ENCODE measurements at regions not wholly inside any gene's neighbourhood (a gene's known extent, or its start where the extent isn't known, plus 50 kb on each side); places are given as distances from the start of the nearest gene placed in this dataset.

- ATAC-seq (ENCODE audit: insufficient read depth, low FRiP score) (no peak), DNase-seq (peak; percentile 27 to 67 (median 40))
- Histone ChIP-seq H3K36me3 (ENCODE audit: control insufficient read depth in 4 of 4, insufficient read depth in 4 of 4, low read length in 4 of 4) (no peaks in the 10 kb centered on the region), H3K4me1 (ENCODE audit: control insufficient read depth in 5 of 5, insufficient read depth in 5 of 5, low read length in 5 of 5) (peaks cover 0 to 10% (median 0%) of the 10 kb centered on the region in 5 donors), H3K9me3 (ENCODE audit: control insufficient read depth in 4 of 4, insufficient read depth in 3 of 4, low read length in 3 of 4) (no peaks in the 10 kb centered on the region), H3K27ac (ENCODE audit: low read depth in 1 of 2, low read length in 1 of 2) (no peak overlapping the region), H3K4me3 (no peak overlapping the region), H3K9ac (ENCODE audit: insufficient read depth in 1 of 2, low read length in 2 of 2) (no peak overlapping the region), H3K27me3 (ENCODE audit: control insufficient read depth in 3 of 3, insufficient read depth in 3 of 3, low read length in 2 of 3) (no peaks in the 10 kb centered on the region)
- 58 to 67% methylated on average over 12 of the region's 12 CpGs for WGBS, 2 donors
- no peak for TF ChIP-seq CTCF (IDR thresholded peaks at IDR 0.05; ENCODE audit: control extremely low read depth, extremely low read depth)
These were observed 410.4 kb upstream of the RORA start for GRCh38 chr15:61639491-61639890.

- 65 to 69% methylated on average over 1 of the region's 1 CpG for WGBS, 2 donors
These were observed 405.7 kb upstream of the RORA start for GRCh38 chr15:61634837-61635236.

GRCh38 chr15:61633951-61634350 lies 404.8 kb upstream of the RORA start:
- no peak for ATAC-seq (ENCODE audit: insufficient read depth, low FRiP score)
- H3K27me3 ChIP-seq (ENCODE audit: control insufficient read depth in 3 of 3, insufficient read depth in 3 of 3, low read length in 2 of 3): peaks cover 0 to 29% (median 4%) of the 10 kb centered on the region in 3 donors
- no peak overlapping the region for H3K27ac ChIP-seq (ENCODE audit: low read depth in 1 of 2, low read length in 1 of 2)
- no peak overlapping the region for H3K4me3 ChIP-seq
- 93 to 94% methylated on average over 4 of the region's 4 CpGs for WGBS, 2 donors
- H3K36me3 ChIP-seq (ENCODE audit: control insufficient read depth in 4 of 4, insufficient read depth in 4 of 4, low read length in 4 of 4): no peaks in the 10 kb centered on the region
- DNase-seq: no peak
- no peak overlapping the region for H3K9ac ChIP-seq (ENCODE audit: insufficient read depth in 1 of 2, low read length in 2 of 2)
- no peak for TF ChIP-seq CTCF (IDR thresholded peaks at IDR 0.05; ENCODE audit: control extremely low read depth, extremely low read depth)
- H3K9me3 ChIP-seq (ENCODE audit: control insufficient read depth in 4 of 4, insufficient read depth in 3 of 4, low read length in 3 of 4): no peaks in the 10 kb centered on the region
- H3K4me1 ChIP-seq (ENCODE audit: control insufficient read depth in 5 of 5, insufficient read depth in 5 of 5, low read length in 5 of 5): no peaks in the 10 kb centered on the region

More at GRCh38 chr15:61634837-61635236, 405.7 kb upstream of the RORA start:
- ATAC-seq (ENCODE audit: insufficient read depth, low FRiP score) (no peak), DNase-seq (peak in 1 of 3 donors; percentile 38)
- Histone ChIP-seq H3K9me3 (ENCODE audit: control insufficient read depth in 4 of 4, insufficient read depth in 3 of 4, low read length in 3 of 4) (no peaks in the 10 kb centered on the region), H3K36me3 (ENCODE audit: control insufficient read depth in 4 of 4, insufficient read depth in 4 of 4, low read length in 4 of 4) (no peaks in the 10 kb centered on the region), H3K27ac (ENCODE audit: low read depth in 1 of 2, low read length in 1 of 2) (no peak overlapping the region), H3K9ac (ENCODE audit: insufficient read depth in 1 of 2, low read length in 2 of 2) (no peak overlapping the region), H3K27me3 (ENCODE audit: control insufficient read depth in 3 of 3, insufficient read depth in 3 of 3, low read length in 2 of 3) (peaks cover 0 to 22% (median 4%) of the 10 kb centered on the region in 3 donors), H3K4me3 (no peak overlapping the region), H3K4me1 (ENCODE audit: control insufficient read depth in 5 of 5, insufficient read depth in 5 of 5, low read length in 5 of 5) (no peaks in the 10 kb centered on the region)
- TF ChIP-seq CTCF (IDR thresholded peaks at IDR 0.05; ENCODE audit: control extremely low read depth, extremely low read depth): no peak

- no peak overlapping the region for H3K4me3 ChIP-seq
- H3K9ac ChIP-seq (ENCODE audit: insufficient read depth in 1 of 2, low read length in 2 of 2): no peak overlapping the region
- no peaks in the 10 kb centered on the region for H3K4me1 ChIP-seq (ENCODE audit: control insufficient read depth in 5 of 5, insufficient read depth in 5 of 5, low read length in 5 of 5)
- peaks cover 0 to 35% (median 4%) of the 10 kb centered on the region in 3 donors for H3K27me3 ChIP-seq (ENCODE audit: control insufficient read depth in 3 of 3, insufficient read depth in 3 of 3, low read length in 2 of 3)
- ATAC-seq (ENCODE audit: insufficient read depth, low FRiP score): no peak
- no peak for DNase-seq
- H3K36me3 ChIP-seq (ENCODE audit: control insufficient read depth in 4 of 4, insufficient read depth in 4 of 4, low read length in 4 of 4): no peaks in the 10 kb centered on the region
- 88 to 93% methylated on average over 3 of the region's 3 CpGs for WGBS, 2 donors
- TF ChIP-seq CTCF (IDR thresholded peaks at IDR 0.05; ENCODE audit: control extremely low read depth, extremely low read depth): no peak
- H3K27ac ChIP-seq (ENCODE audit: low read depth in 1 of 2, low read length in 1 of 2): no peak overlapping the region
- H3K9me3 ChIP-seq (ENCODE audit: control insufficient read depth in 4 of 4, insufficient read depth in 3 of 4, low read length in 3 of 4): no peaks in the 10 kb centered on the region
These were observed 400.2 kb upstream of the RORA start for GRCh38 chr15:61629269-61629668.

All from lung (tissue), 11 donors.